Neuronal stem cell (in vitro differentiated cells): ENCODE measurements at regions not wholly inside any gene's neighbourhood (a gene's known extent, or its start where the extent isn't known, plus 50 kb on each side); places are given as distances from the start of the nearest gene placed in this dataset.

Experiments used
- DNase-seq: peaks from one replicate; pipeline ENCODE4 v3.0.0-alpha.2; 2013; ENCODE audit warnings: low spot score
- H2AFZ ChIP-seq: one replicate; pipeline ENCODE4 v1.6.1; 2013; ENCODE audit warnings: mild to moderate bottlenecking, low read length, inconsistent platforms
- H2AK5ac ChIP-seq: 2 replicates; pipeline ENCODE4 v1.6.1; 2013; ENCODE audit warnings: low read depth, mild to moderate bottlenecking, inconsistent platforms, low read length, moderate library complexity, mixed read lengths
- H2BK120ac ChIP-seq: 2 replicates; pipeline ENCODE4 v1.6.1; 2013; ENCODE audit warnings: low read depth, mild to moderate bottlenecking, inconsistent platforms, low read length, moderate library complexity, mixed read lengths
- H2BK12ac ChIP-seq: one replicate; pipeline ENCODE4 v1.6.1; 2013; ENCODE audit warnings: low read length, inconsistent platforms
- H2BK15ac ChIP-seq: 2 replicates; pipeline ENCODE4 v1.6.1; 2013; ENCODE audit warnings: mild to moderate bottlenecking, low read length, inconsistent platforms, mixed read lengths
- H2BK5ac ChIP-seq: one replicate; pipeline ENCODE4 v1.6.1; 2013; ENCODE audit warnings: inconsistent platforms, mild to moderate bottlenecking, low read length, moderate library complexity
- H3K14ac ChIP-seq: one replicate; pipeline ENCODE4 v1.6.1; 2013; ENCODE audit warnings: low read length, inconsistent platforms
- H3K18ac ChIP-seq: 2 replicates; pipeline ENCODE4 v1.6.1; 2013; ENCODE audit warnings: low read length, inconsistent platforms
- H3K23ac ChIP-seq: 2 replicates; pipeline ENCODE4 v1.6.1; 2013; ENCODE audit warnings: low read depth, mild to moderate bottlenecking, mixed read lengths, low read length, inconsistent platforms; ENCODE audit not compliant: poor library complexity
- H3K27ac ChIP-seq: replicated peaks from 3 replicates; pipeline ENCODE4 v1.5.1; 2013; ENCODE audit warnings: low read length, inconsistent platforms
- H3K27me3 ChIP-seq, 3 experiments: 2 replicates each; pipeline ENCODE4 v1.6.1; 2013; ENCODE audit warnings: low read length in 3 of 3, mild to moderate bottlenecking in 2 of 3, inconsistent platforms in 1 of 3, low read depth in 1 of 3, mixed read lengths in 1 of 3, moderate library complexity in 1 of 3; ENCODE audit not compliant: control insufficient read depth in 3 of 3, insufficient read depth in 3 of 3
- H3K36me3 ChIP-seq, 2 donors: replicated peaks in 1 of 2; 2 replicates each; pipeline ENCODE4 v1.6.1; 2013; ENCODE audit warnings: low read length in 2 of 2; ENCODE audit not compliant: control insufficient read depth in 2 of 2, insufficient read depth in 2 of 2
- H3K4ac ChIP-seq: 2 replicates; pipeline ENCODE4 v1.6.1; 2013; ENCODE audit warnings: inconsistent platforms, mild to moderate bottlenecking, low read length, moderate library complexity
- H3K4me1 ChIP-seq, 2 donors: 1 replicate in 1 of 2; 2 replicates in 1 of 2; pipeline ENCODE4 v1.6.1; 2013; ENCODE audit warnings: low read length in 2 of 2, low read depth in 1 of 2; ENCODE audit not compliant: control insufficient read depth in 2 of 2, insufficient read depth in 1 of 2
- H3K4me2 ChIP-seq: one replicate; pipeline ENCODE4 v1.6.1; 2013; ENCODE audit warnings: mild to moderate bottlenecking, low read length, inconsistent platforms; ENCODE audit not compliant: insufficient read depth, poor library complexity, severe bottlenecking
- H3K4me3 ChIP-seq, 2 donors: 2 replicates each; pipeline ENCODE4 v1.5.1; 2013; ENCODE audit warnings: low read length in 2 of 2, mild to moderate bottlenecking in 2 of 2, inconsistent platforms in 1 of 2, moderate library complexity in 1 of 2
- H3K79me1 ChIP-seq: one replicate; pipeline ENCODE4 v1.6.1; 2013; ENCODE audit warnings: low read depth, mild to moderate bottlenecking, inconsistent platforms, low read length, moderate library complexity
- H3K9ac ChIP-seq: one replicate; pipeline ENCODE4 v1.6.1; 2013; ENCODE audit warnings: mild to moderate bottlenecking, low read depth, low read length, inconsistent platforms; ENCODE audit not compliant: poor library complexity
- H3K9me3 ChIP-seq, 2 donors: replicated peaks in 1 of 2; 2 replicates each; pipeline versions ENCODE3 to v1.6.1; 2013; ENCODE audit warnings: low read length in 2 of 2, mild to moderate bottlenecking in 2 of 2, inconsistent platforms in 1 of 2, low read depth in 1 of 2, mixed read lengths in 1 of 2, moderate library complexity in 1 of 2; ENCODE audit not compliant: control insufficient read depth in 2 of 2, insufficient read depth in 1 of 2
- H4K8ac ChIP-seq: one replicate; pipeline ENCODE4 v1.6.1; 2013; ENCODE audit warnings: low read depth, mild to moderate bottlenecking, inconsistent platforms, low read length, moderate library complexity
- H4K91ac ChIP-seq: one replicate; pipeline ENCODE4 v1.6.1; 2013; ENCODE audit warnings: low read length, low read depth, mild to moderate bottlenecking, inconsistent platforms; ENCODE audit not compliant: poor library complexity
- WGBS, 2 donors: extraction: QIAGEN DNeasy Blood & Tissue Kit; methylation state at CpG; one replicate each; pipeline ENCODE4 v1.1.7; 2013; ENCODE audit warnings: missing lambda C conversion rate in 2 of 2, mixed read lengths in 1 of 2; ENCODE audit not compliant: insufficient read length in 2 of 2, insufficient replicate concordance in 1 of 2; ENCODE audit errors: extremely low coverage in 2 of 2; 5-methylcytosine and 5-hydroxymethylcytosine counted together

GRCh38 chr1:143611159-143611558, 360.6 kb downstream of the FAM72C start:
- no peak overlapping the region for H3K18ac ChIP-seq
- H2BK12ac ChIP-seq, result no peak overlapping the region
- no peak overlapping the region for H3K23ac ChIP-seq
- H3K4ac ChIP-seq, result no peak overlapping the region
- no peak overlapping the region for H3K27ac ChIP-seq
- no peak overlapping the region for H2BK120ac ChIP-seq
- DNase-seq, result no peak
- H4K8ac ChIP-seq, result no peak overlapping the region
- no peak overlapping the region for H3K9ac ChIP-seq
- H3K4me3 ChIP-seq, result no peak overlapping the region
- H2AK5ac ChIP-seq, result no peak overlapping the region
- no peaks in the 10 kb centered on the region for H3K4me1 ChIP-seq
- no peak overlapping the region for H2BK5ac ChIP-seq
- no peak overlapping the region for H2BK15ac ChIP-seq
- H3K79me1 ChIP-seq, result no peaks in the 10 kb centered on the region
- no peaks in the 10 kb centered on the region for H3K27me3 ChIP-seq
- H3K36me3 ChIP-seq, result no peaks in the 10 kb centered on the region
- H3K4me2 ChIP-seq, result no peak overlapping the region
- no peak overlapping the region for H2AFZ ChIP-seq
- no peaks in the 10 kb centered on the region for H3K9me3 ChIP-seq
- WGBS, 2 donors, result no CpG with 5 or more reads among the region's 2 CpGs
- H4K91ac ChIP-seq, result no peak overlapping the region
- no peak overlapping the region for H3K14ac ChIP-seq

- Histone ChIP-seq H3K36me3 (no peaks in the 10 kb centered on the region), H2AFZ (no peak overlapping the region), H3K18ac (no peak overlapping the region), H3K27me3 (no peaks in the 10 kb centered on the region), H4K91ac (no peak overlapping the region), H2BK5ac (no peak overlapping the region), H3K4me2 (no peak overlapping the region), H2BK12ac (no peak overlapping the region), H3K79me1 (no peaks in the 10 kb centered on the region), H3K14ac (no peak overlapping the region), H3K9me3 (no peaks in the 10 kb centered on the region), H2AK5ac (no peak overlapping the region), H3K4me3 (no peak overlapping the region), H2BK15ac (no peak overlapping the region), H3K9ac (no peak overlapping the region), H3K27ac (no peak overlapping the region), H2BK120ac (no peak overlapping the region), H3K4me1 (no peaks in the 10 kb centered on the region), H4K8ac (no peak overlapping the region), H3K4ac (no peak overlapping the region), H3K23ac (no peak overlapping the region)
- DNase-seq, result no peak
- no CpG with 5 or more reads among the region's 11 CpGs for WGBS, 2 donors
These were observed 361.6 kb downstream of the FAM72C start for GRCh38 chr1:143610196-143610595.

- Histone ChIP-seq H2BK15ac (no peak overlapping the region), H2AFZ (no peak overlapping the region), H3K79me1 (no peaks in the 10 kb centered on the region), H3K23ac (no peak overlapping the region), H3K4me3 (no peak overlapping the region), H3K14ac (no peak overlapping the region), H3K18ac (no peak overlapping the region), H3K4me2 (no peak overlapping the region), H2BK120ac (no peak overlapping the region), H2BK12ac (no peak overlapping the region), H3K4ac (no peak overlapping the region), H2AK5ac (no peak overlapping the region), H3K36me3 (no peaks in the 10 kb centered on the region), H3K9ac (no peak overlapping the region), H3K9me3 (no peaks in the 10 kb centered on the region), H3K27ac (no peak overlapping the region), H2BK5ac (no peak overlapping the region), H4K91ac (no peak overlapping the region), H4K8ac (no peak overlapping the region), H3K27me3 (no peaks in the 10 kb centered on the region), H3K4me1 (no peaks in the 10 kb centered on the region)
- DNase-seq, result no peak
These were observed 366.9 kb downstream of the FAM72C start for GRCh38 chr1:143604887-143605286.

- no peak overlapping the region for H4K8ac ChIP-seq
- no peak overlapping the region for H2BK15ac ChIP-seq
- H3K4me3 ChIP-seq, result no peak overlapping the region
- no peak overlapping the region for H3K14ac ChIP-seq
- H3K18ac ChIP-seq, result no peak overlapping the region
- no peak overlapping the region for H2BK120ac ChIP-seq
- no peaks in the 10 kb centered on the region for H3K9me3 ChIP-seq
- H2BK12ac ChIP-seq, result no peak overlapping the region
- H3K23ac ChIP-seq, result no peak overlapping the region
- H2AK5ac ChIP-seq, result no peak overlapping the region
- no peak overlapping the region for H4K91ac ChIP-seq
- H3K79me1 ChIP-seq, result no peaks in the 10 kb centered on the region
- H2AFZ ChIP-seq, result no peak overlapping the region
- H3K36me3 ChIP-seq, result no peaks in the 10 kb centered on the region
- H3K9ac ChIP-seq, result no peak overlapping the region
- no peak overlapping the region for H3K27ac ChIP-seq
- no peak overlapping the region for H2BK5ac ChIP-seq
- no CpG with 5 or more reads among the region's 4 CpGs for WGBS, 2 donors
- no peaks in the 10 kb centered on the region for H3K4me1 ChIP-seq
- no peak overlapping the region for H3K4me2 ChIP-seq
- H3K27me3 ChIP-seq, result no peaks in the 10 kb centered on the region
- no peak overlapping the region for H3K4ac ChIP-seq
- DNase-seq, result no peak
These were observed 387.3 kb downstream of the FAM72C start for GRCh38 chr1:143584508-143584907.
